NB4 (cell line): ENCODE measurements at regions not wholly inside any gene's neighbourhood (a gene's known extent, or its start where the extent isn't known, plus 50 kb on each side); places are given as distances from the start of the nearest gene placed in this dataset.

Experiments used
- CTCF ChIP-seq: IDR thresholded peaks from one replicate; pipeline ENCODE4 v1.5.1; 2012; ENCODE audit warnings: low read depth, low read length
- MAX ChIP-seq: IDR thresholded peaks from 2 replicates; pipeline ENCODE4 v1.6.1; 2011; ENCODE audit warnings: low read depth, low read length
- MYC ChIP-seq: IDR thresholded peaks from 2 replicates; pipeline ENCODE4 v1.6.1; 2011; ENCODE audit warnings: low read depth, low read length
- POLR2A ChIP-seq: IDR thresholded peaks from 2 replicates; pipeline ENCODE4 v1.6.1; 2011; ENCODE audit warnings: mild to moderate bottlenecking; ENCODE audit not compliant: insufficient read length; ENCODE audit errors: extremely low read depth

GRCh38 chr6:168734523-168734922 lies 293.5 kb downstream of the SMOC2 start:
- no peak for TF ChIP-seq CTCF
- TF ChIP-seq POLR2A = no peak
- TF ChIP-seq MYC = no peak
- TF ChIP-seq MAX = no peak
